H9 (cell line): ENCODE measurements at regions not wholly inside any gene's neighbourhood (a gene's known extent, or its start where the extent isn't known, plus 50 kb on each side); places are given as distances from the start of the nearest gene placed in this dataset.

Experiments used
- DNase-seq: peaks from one replicate; pipeline ENCODE4 v3.0.0-alpha.2; 2017
- H2AFZ ChIP-seq: one replicate; pipeline ENCODE4 v1.6.1; 2013; ENCODE audit warnings: mild to moderate bottlenecking, low read length, control low read depth, moderate library complexity
- H2AK5ac ChIP-seq: 2 replicates; pipeline ENCODE4 v1.6.1; 2013; ENCODE audit warnings: low read length, control low read depth, mixed read lengths; ENCODE audit not compliant: insufficient read length
- H2BK120ac ChIP-seq: one replicate; pipeline ENCODE4 v1.6.1; 2013; ENCODE audit warnings: low read depth, mild to moderate bottlenecking, low read length, control low read depth, inconsistent platforms; ENCODE audit not compliant: poor library complexity, severe bottlenecking
- H2BK12ac ChIP-seq: 2 replicates; pipeline ENCODE4 v1.6.1; 2013; ENCODE audit warnings: low read length, control low read depth, mixed read lengths, low read depth; ENCODE audit not compliant: insufficient read length
- H2BK15ac ChIP-seq: 2 replicates; pipeline ENCODE4 v1.6.1; 2013; ENCODE audit warnings: low read depth, low read length, control low read depth
- H2BK20ac ChIP-seq: one replicate; pipeline ENCODE4 v1.6.1; 2013; ENCODE audit warnings: low read depth, mild to moderate bottlenecking, low read length, control low read depth, inconsistent platforms; ENCODE audit not compliant: poor library complexity, severe bottlenecking
- H2BK5ac ChIP-seq: 2 replicates; pipeline ENCODE4 v1.6.1; 2013; ENCODE audit warnings: low read length, control low read depth, mixed read lengths; ENCODE audit not compliant: insufficient read length
- H3K14ac ChIP-seq: 2 replicates; pipeline ENCODE4 v1.6.1; 2013; ENCODE audit warnings: low read length, control low read depth; ENCODE audit not compliant: insufficient read depth
- H3K18ac ChIP-seq: 2 replicates; pipeline ENCODE4 v1.6.1; 2013; ENCODE audit warnings: low read depth, mild to moderate bottlenecking, mixed read lengths, low read length, control low read depth; ENCODE audit not compliant: insufficient read length
- H3K23ac ChIP-seq: 2 replicates; pipeline ENCODE4 v1.6.1; 2013; ENCODE audit warnings: low read length, control low read depth, mixed read lengths, low read depth; ENCODE audit not compliant: insufficient read length
- H3K23me2 ChIP-seq: 2 replicates; pipeline ENCODE4 v1.6.1; 2013; ENCODE audit warnings: low read depth, mild to moderate bottlenecking, mixed read lengths, low read length, control low read depth; ENCODE audit not compliant: insufficient read length, poor library complexity, severe bottlenecking
- H3K27ac ChIP-seq: 2 replicates; pipeline ENCODE4 v1.5.1; 2013; ENCODE audit warnings: low read length, control low read depth, mixed read lengths, low read depth; ENCODE audit not compliant: insufficient read length
- H3K27me3 ChIP-seq: 2 replicates; pipeline ENCODE4 v1.6.1; 2013; ENCODE audit warnings: low read length, control low read depth, inconsistent platforms; ENCODE audit not compliant: insufficient read depth
- H3K4ac ChIP-seq: 2 replicates; pipeline ENCODE4 v1.6.1; 2013; ENCODE audit warnings: low read depth, mild to moderate bottlenecking, control low read depth, inconsistent platforms, low read length, moderate library complexity
- H3K4me1 ChIP-seq: 2 replicates; pipeline ENCODE4 v1.6.1; 2013; ENCODE audit warnings: low read length, control low read depth, inconsistent platforms; ENCODE audit not compliant: insufficient read depth
- H3K4me2 ChIP-seq: 2 replicates; pipeline ENCODE4 v1.6.1; 2013; ENCODE audit warnings: low read length, control low read depth, mixed read lengths; ENCODE audit not compliant: insufficient read length, insufficient read depth
- H3K56ac ChIP-seq: 2 replicates; pipeline ENCODE4 v1.6.1; 2013; ENCODE audit warnings: low read depth, mild to moderate bottlenecking, mixed read lengths, low read length, control low read depth; ENCODE audit not compliant: insufficient read length
- H3K79me1 ChIP-seq: 2 replicates; pipeline ENCODE4 v1.6.1; 2013; ENCODE audit warnings: low read depth, mild to moderate bottlenecking, moderate library complexity, low read length, control low read depth, inconsistent platforms; ENCODE audit not compliant: insufficient read depth, poor library complexity, severe bottlenecking
- H3K79me2 ChIP-seq: 2 replicates; pipeline ENCODE4 v1.6.1; 2013; ENCODE audit warnings: low read length, control low read depth, inconsistent platforms; ENCODE audit not compliant: insufficient read depth
- H3K9ac ChIP-seq: 2 replicates; pipeline ENCODE4 v1.6.1; 2013; ENCODE audit warnings: low read length, control low read depth, mixed read lengths; ENCODE audit not compliant: insufficient read length; ENCODE audit errors: extremely low read depth
- H3K9me3 ChIP-seq: one replicate; pipeline ENCODE4 v1.6.1; 2013; ENCODE audit warnings: low read depth, low read length, inconsistent platforms; ENCODE audit not compliant: control insufficient read depth
- H3T11ph ChIP-seq: one replicate; pipeline ENCODE4 v1.6.1; 2013; ENCODE audit warnings: mild to moderate bottlenecking, low read length, control low read depth, inconsistent platforms
- H4K20me1 ChIP-seq: one replicate; pipeline ENCODE4 v1.6.1; 2013; ENCODE audit not compliant: control insufficient read depth, insufficient read length, insufficient read depth
- H4K5ac ChIP-seq: 2 replicates; pipeline ENCODE4 v1.6.1; 2013; ENCODE audit warnings: low read depth, mild to moderate bottlenecking, mixed read lengths, low read length, control low read depth; ENCODE audit not compliant: insufficient read length
- H4K8ac ChIP-seq: replicated peaks from 2 replicates; pipeline ENCODE4 v1.6.1; 2013; ENCODE audit warnings: low read length, control low read depth, mixed read lengths, low read depth; ENCODE audit not compliant: insufficient read length
- H4K91ac ChIP-seq: 2 replicates; pipeline ENCODE4 v1.6.1; 2013; ENCODE audit warnings: low read depth, mild to moderate bottlenecking, moderate library complexity, mixed read lengths, low read length, control low read depth; ENCODE audit not compliant: insufficient read length
- H3K27ac Mint-ChIP-seq, 3 experiments: 2 replicates in 2 of 3; 3 replicates in 1 of 3; pipeline ENCODE4 v1.8.0; 2020 to 2021; ENCODE audit warnings: mixed read lengths in 3 of 3, mild to moderate bottlenecking in 1 of 3, moderate library complexity in 1 of 3
- H3K27me3 Mint-ChIP-seq: 2 replicates; pipeline ENCODE4 v1.8.0; 2021; ENCODE audit warnings: low read depth, mild to moderate bottlenecking, moderate library complexity, mixed read lengths
- H3K36me3 Mint-ChIP-seq, 3 experiments: 2 replicates in 2 of 3; 3 replicates in 1 of 3; pipeline ENCODE4 v1.8.0; 2020 to 2021; ENCODE audit warnings: low read depth in 3 of 3, mixed read lengths in 3 of 3; ENCODE audit not compliant: insufficient read depth in 1 of 3
- H3K4me1 Mint-ChIP-seq, 2 experiments: 2 replicates each; pipeline ENCODE4 v1.8.0; 2020; ENCODE audit warnings: mixed read lengths in 2 of 2
- H3K4me3 Mint-ChIP-seq, 2 experiments: 2 replicates in 1 of 2; 3 replicates in 1 of 2; pipeline ENCODE4 v1.8.0; 2020 to 2021; ENCODE audit warnings: mild to moderate bottlenecking in 2 of 2, mixed read lengths in 2 of 2, moderate library complexity in 1 of 2
- H3K9me3 Mint-ChIP-seq, 2 experiments: 2 replicates in 1 of 2; 3 replicates in 1 of 2; pipeline ENCODE4 v1.8.0; 2020; ENCODE audit warnings: mild to moderate bottlenecking in 2 of 2, mixed read lengths in 2 of 2, moderate library complexity in 1 of 2
- CTCF ChIP-seq: fragments of 200-600 bp; sonication (generic); conservative IDR thresholded peaks from 3 replicates; pipeline ENCODE4 v1.8.0; 2021; ENCODE audit warnings: antibody characterized with exemption, mild to moderate bottlenecking
- WGBS: extraction: QIAGEN DNeasy Blood & Tissue Kit; methylation state at CpG from one replicate; pipeline ENCODE4 v1.1.7; 2013; ENCODE audit warnings: missing lambda C conversion rate, low lambda C conversion rate, mixed read lengths; ENCODE audit not compliant: insufficient read length; ENCODE audit errors: extremely low coverage; 5-methylcytosine and 5-hydroxymethylcytosine counted together

GRCh38 chr7:21194936-21195335 is 232.9 kb upstream of the SP4 start:
- Histone ChIP-seq H4K5ac (no peak overlapping the region), H3K27me3 (no peaks in the 10 kb centered on the region), H3K4ac (no peak overlapping the region), H3K56ac (no peak overlapping the region), H4K20me1 (no peaks in the 10 kb centered on the region), H3K4me1 (0 out of 2 replicates have a peak, but pooled peaks cover 2% of the 10 kb centered on the region), H2BK5ac (no peak overlapping the region), H3K79me1 (no peaks in the 10 kb centered on the region), H4K91ac (no peak overlapping the region), H3K18ac (no peak overlapping the region), H3T11ph (no peak overlapping the region), H3K9me3 (no peaks in the 10 kb centered on the region), H3K14ac (no peak overlapping the region), H3K9ac (no peak overlapping the region), H2BK120ac (no peak overlapping the region), H3K27ac (no peak overlapping the region), H4K8ac (no peak overlapping the region), H3K23ac (no peak overlapping the region), H3K79me2 (no peaks in the 10 kb centered on the region), H3K4me2 (no peak overlapping the region), H2AFZ (no peak overlapping the region), H3K23me2 (no peaks in the 10 kb centered on the region), H2BK15ac (no peak overlapping the region), H2BK20ac (no peak overlapping the region), H2AK5ac (no peak overlapping the region), H2BK12ac (no peak overlapping the region)
- peaks cover 8 to 12% of the 10 kb centered on the region in 2 experiments for H3K4me1 Mint-ChIP-seq
- H3K27ac Mint-ChIP-seq = no peak overlapping the region
- no peak for TF ChIP-seq CTCF
- no peaks in the 10 kb centered on the region for H3K9me3 Mint-ChIP-seq
- no peak overlapping the region for H3K4me3 Mint-ChIP-seq
- no peaks in the 10 kb centered on the region for H3K36me3 Mint-ChIP-seq
- H3K27me3 Mint-ChIP-seq = no peaks in the 10 kb centered on the region
- no CpG with 5 or more reads among the region's 4 CpGs for WGBS
- no peak for DNase-seq
